ENCODE measurements at regions not wholly inside any gene's neighbourhood (a gene's known extent, or its start where the extent isn't known, plus 50 kb on each side); places are given as distances from the start of the nearest gene placed in this dataset.

- H3K27me3 ChIP-seq, result no peaks in the 10 kb centered on the region
- no peaks in the 10 kb centered on the region for H3K4me1 ChIP-seq
- H3K36me3 ChIP-seq, result no peaks in the 10 kb centered on the region
- TF ChIP-seq EP300 (IDR thresholded peaks at IDR 0.05), result no peak
- no peaks in the 10 kb centered on the region for H3K9me3 ChIP-seq
- no peak overlapping the region for H3K4me3 ChIP-seq
- 40 to 67% methylated on average over 1 of the region's 1 CpG for WGBS, 2 donors (ENCODE audit: low coverage in 1 of 2)
- H3K27ac ChIP-seq, result no peak overlapping the region
- ATAC-seq, result no peak
Measured at GRCh38 chr5:45109062-45109461, 300.3 kb downstream of the MRPS30 start.

- Histone ChIP-seq H3K27ac (no peak overlapping the region), H3K9me3 (no peaks in the 10 kb centered on the region), H3K4me1 (no peaks in the 10 kb centered on the region), H3K27me3 (no peaks in the 10 kb centered on the region), H3K4me3 (no peak overlapping the region), H3K36me3 (no peaks in the 10 kb centered on the region)
- no CpG with 5 or more reads among the region's 1 CpG for WGBS, 2 donors (ENCODE audit: low coverage in 1 of 2)
- ATAC-seq, result no peak
- TF ChIP-seq POLR2A (IDR thresholded peaks at IDR 0.05), result no peak
- no peak for TF ChIP-seq POLR2AphosphoS5 (IDR thresholded peaks at IDR 0.05)
- no peak for TF ChIP-seq EP300 (IDR thresholded peaks at IDR 0.05)
- no peak for TF ChIP-seq CTCF (IDR thresholded peaks at IDR 0.05)
Measured at GRCh38 chr5:45109636-45110035, 300.9 kb downstream of the MRPS30 start.

- Histone ChIP-seq H3K27me3 (no peaks in the 10 kb centered on the region), H3K9me3 (no peaks in the 10 kb centered on the region), H3K4me1 (no peaks in the 10 kb centered on the region), H3K27ac (no peak overlapping the region), H3K4me3 (no peak overlapping the region), H3K36me3 (no peaks in the 10 kb centered on the region)
- TF ChIP-seq EP300 (IDR thresholded peaks at IDR 0.05) (no peak), POLR2AphosphoS5 (IDR thresholded peaks at IDR 0.05) (no peak), POLR2A (IDR thresholded peaks at IDR 0.05) (no peak), CTCF (IDR thresholded peaks at IDR 0.05) (no peak)
- no peak for ATAC-seq
- WGBS, 2 donors (ENCODE audit: low coverage in 1 of 2), result 78 to 83% methylated on average over 1 of the region's 1 CpG
Measured at GRCh38 chr5:45110399-45110798, 301.7 kb downstream of the MRPS30 start.

- H3K9me3 ChIP-seq, result peaks cover 0 to 14% (median 0%) of the 10 kb centered on the region in 3 donors
- H3K36me3 ChIP-seq, result no peaks in the 10 kb centered on the region
- no peak for TF ChIP-seq CTCF (IDR thresholded peaks at IDR 0.05)
- TF ChIP-seq POLR2AphosphoS5 (IDR thresholded peaks at IDR 0.05), result no peak
- no peak for TF ChIP-seq POLR2A (IDR thresholded peaks at IDR 0.05)
- TF ChIP-seq EP300 (IDR thresholded peaks at IDR 0.05), result no peak
- no peaks in the 10 kb centered on the region for H3K4me1 ChIP-seq
- no peak overlapping the region for H3K27ac ChIP-seq
- no peaks in the 10 kb centered on the region for H3K27me3 ChIP-seq
- 56% methylated on average over 2 of the region's 2 CpGs; no CpG with 5 or more reads in 1 of the 2 donors for WGBS, 2 donors (ENCODE audit: low coverage in 1 of 2)
- no peak overlapping the region for H3K4me3 ChIP-seq
- no peak for ATAC-seq
Measured at GRCh38 chr5:45113726-45114125, 305.0 kb downstream of the MRPS30 start.

GRCh38 chr5:45132972-45133371 lies 324.2 kb downstream of the MRPS30 start:
- no peak for ATAC-seq
- H3K4me3 ChIP-seq, result no peak overlapping the region
- H3K36me3 ChIP-seq, result no peaks in the 10 kb centered on the region
- H3K4me1 ChIP-seq, result no peaks in the 10 kb centered on the region
- H3K9me3 ChIP-seq, result no peaks in the 10 kb centered on the region
- TF ChIP-seq CTCF (IDR thresholded peaks at IDR 0.05) (no peak), POLR2AphosphoS5 (IDR thresholded peaks at IDR 0.05) (no peak), POLR2A (IDR thresholded peaks at IDR 0.05) (no peak), EP300 (IDR thresholded peaks at IDR 0.05) (no peak)
- 37 to 75% methylated on average over 1 to 2 of the region's 2 CpGs for WGBS, 2 donors (ENCODE audit: low coverage in 1 of 2)
- no peaks in the 10 kb centered on the region for H3K27me3 ChIP-seq
- no peak overlapping the region for H3K27ac ChIP-seq
